Ramos (cell line): ENCODE measurements at regions not wholly inside any gene's neighbourhood (a gene's known extent, or its start where the extent isn't known, plus 50 kb on each side); places are given as distances from the start of the nearest gene placed in this dataset.

Experiments
- in situ Hi-C: fragments of 300-500 bp; cut with MboI; formaldehyde crosslinking; loops from one replicate; pipeline ENCODE4 v1.14.3; 2022; ENCODE audit warnings: low sequenced_read_pairs; ENCODE audit not compliant: unreplicated experiment

GRCh38 chr2:205937211-205937610 is 148.8 kb downstream of the INO80D start:
- in situ Hi-C loops, result no loop called here

DNA sequence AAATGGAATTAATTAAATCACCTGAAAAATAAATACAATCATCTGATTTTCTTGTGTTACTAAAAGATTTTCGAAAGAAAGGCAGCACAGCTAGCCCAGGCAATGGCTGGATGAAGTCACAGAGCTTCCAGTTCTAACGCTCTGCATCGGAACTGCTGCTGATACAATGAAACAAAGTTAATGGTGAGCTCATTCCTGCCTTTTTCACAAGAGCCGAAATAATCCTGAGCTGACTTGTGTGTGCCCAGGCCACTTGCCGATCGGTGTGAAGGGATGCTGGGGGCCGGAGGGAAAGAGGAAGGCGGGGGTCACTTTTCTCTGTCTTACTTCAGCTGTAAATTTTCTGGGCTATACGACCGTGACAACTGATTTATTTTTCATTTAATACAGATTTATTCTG is 149.5 kb downstream of the INO80D start:
- in situ Hi-C loops, result no loop called here

DNA sequence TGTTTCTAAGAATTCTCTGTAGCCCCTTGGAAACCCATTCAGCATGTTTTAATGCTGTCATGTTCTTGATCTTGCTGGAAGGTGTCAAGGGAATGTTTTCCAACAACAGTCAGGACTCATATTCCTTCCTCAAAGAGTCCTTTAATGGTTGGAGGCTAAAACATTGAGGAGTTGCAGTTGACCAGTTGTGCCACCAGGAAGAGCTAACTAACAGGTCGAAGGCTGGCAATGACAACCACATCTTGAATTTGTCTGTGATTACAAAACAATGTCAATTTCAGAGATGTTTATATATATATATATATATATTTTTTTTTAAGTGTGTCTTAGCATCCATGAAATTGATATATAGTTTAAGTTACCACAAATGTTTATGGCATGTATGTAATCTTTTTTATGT is 151.5 kb downstream of the INO80D start:
- in situ Hi-C loops, result no loop called here

DNA sequence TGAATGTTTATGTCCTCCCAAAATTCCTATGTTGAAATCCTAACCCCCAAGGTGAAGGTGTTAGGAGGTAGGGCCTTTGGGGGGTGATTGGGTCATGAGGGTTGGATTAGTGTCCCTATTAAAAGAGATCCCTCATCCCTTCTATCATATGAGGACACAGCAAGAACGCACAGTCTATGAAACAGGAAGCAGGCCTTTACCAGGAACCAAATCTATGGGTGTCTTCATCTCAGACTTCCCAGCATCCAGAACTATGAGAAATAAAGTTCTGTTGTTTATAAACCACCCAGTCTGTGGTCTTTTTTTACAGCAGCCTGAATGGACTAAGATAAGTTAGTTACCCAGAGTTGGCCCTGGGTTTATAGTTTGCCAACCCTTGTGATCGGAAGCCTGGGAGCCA is 153.1 kb downstream of the INO80D start:
- in situ Hi-C loops, result no loop called here

- in situ Hi-C loops, result no loop called here
Observed at GRCh38 chr2:205931388-205931787, 154.6 kb downstream of the INO80D start.

DNA sequence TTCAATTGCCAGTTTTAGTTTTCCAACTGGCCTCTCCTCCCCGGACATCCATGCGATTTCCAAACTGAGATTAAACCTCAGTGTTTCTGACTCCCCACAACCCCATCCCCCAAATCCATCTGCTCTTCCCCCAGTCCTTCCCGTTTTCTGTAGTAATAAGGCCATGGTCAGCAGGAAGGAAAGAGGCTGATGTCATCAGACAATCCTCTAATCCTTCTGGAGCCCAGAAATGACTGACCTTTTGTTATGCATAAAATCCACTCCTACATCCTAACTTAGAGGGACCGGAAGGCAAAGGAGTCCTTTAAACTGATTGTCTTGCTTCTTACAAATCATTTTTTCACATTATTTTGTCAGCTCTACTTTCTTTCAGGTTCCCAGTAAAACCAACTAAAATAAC is 155.8 kb downstream of the INO80D start:
- in situ Hi-C loops, result no loop called here

DNA sequence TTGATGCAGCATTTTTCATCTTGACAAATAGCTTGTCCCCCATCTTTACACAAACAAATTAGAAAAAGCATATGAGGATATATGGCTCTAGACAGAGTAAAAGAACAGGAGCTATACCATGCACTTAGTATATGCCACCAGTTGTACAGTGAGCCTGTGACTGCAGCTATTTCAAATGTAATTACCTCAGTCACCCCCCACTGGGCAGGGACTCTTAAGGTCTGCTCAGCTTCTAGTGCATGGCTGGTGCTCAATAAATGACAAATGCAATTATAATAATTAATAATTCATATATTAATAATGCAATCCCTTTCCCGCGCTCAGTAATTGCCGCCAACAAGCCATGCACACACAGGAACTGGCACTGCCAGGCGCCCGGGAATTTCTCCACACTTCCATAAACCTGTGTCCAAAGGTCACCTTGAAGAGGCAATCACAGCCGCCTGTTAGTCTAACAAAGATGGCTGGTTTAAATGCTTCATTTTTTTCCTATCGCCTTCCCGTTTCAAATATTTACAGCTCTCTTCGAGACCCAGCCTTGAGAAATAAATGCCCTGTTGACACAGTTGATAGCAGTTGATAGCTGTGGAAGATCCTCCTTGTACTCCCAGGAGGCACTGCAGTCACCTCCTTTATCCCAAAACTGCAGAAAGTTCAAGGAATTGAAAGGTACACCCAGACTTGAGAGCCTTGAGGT is 156.6 kb downstream of the INO80D start:
- in situ Hi-C loops, result no loop called here

DNA sequence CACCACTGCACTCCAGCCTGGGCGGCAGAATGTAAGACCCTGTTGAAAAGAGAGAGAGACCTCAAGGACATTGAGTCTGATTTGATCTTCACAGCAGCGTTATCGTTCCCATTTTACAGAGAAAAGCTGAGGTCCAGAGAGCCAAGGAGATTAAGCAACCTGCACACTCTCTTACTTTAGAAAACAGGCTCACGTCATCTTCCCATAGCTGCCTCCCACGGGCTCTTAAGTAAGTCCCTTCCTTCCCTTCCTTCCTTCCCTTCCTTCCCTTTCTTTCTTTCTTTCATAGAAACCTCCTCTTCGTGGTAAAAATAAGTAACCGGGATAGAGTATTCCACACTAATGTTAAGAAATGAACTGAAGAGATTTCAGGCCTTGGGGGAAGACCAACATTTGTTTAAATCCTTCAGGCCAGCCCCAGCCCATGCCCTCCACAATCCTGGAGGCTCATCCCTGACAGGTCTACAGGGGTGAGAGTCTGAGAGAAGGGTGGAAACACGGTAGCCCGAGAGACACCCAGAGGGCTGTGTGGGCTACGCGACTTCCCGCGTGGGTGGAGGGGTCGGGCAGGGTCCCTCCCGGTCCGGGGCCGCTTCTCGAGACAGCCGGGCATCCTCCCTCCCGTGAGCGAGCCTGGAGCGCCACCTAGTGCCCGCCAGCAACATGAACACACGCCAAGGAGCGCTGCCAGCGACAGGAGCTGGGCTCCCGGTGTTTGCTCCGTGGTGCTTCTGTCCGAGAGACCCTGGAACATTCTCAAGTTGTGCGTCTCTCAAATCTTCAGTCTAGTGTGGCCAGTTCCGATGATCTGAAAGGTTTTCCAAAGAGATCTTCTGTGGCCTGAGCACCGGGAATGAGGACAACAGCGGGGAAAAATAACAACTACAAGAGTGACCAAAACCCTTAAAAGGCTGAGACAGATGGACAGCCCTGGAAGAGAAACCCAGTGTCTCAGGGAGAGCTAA is 160.3 kb downstream of the INO80D start:
- in situ Hi-C loops, result no loop called here

GRCh38 chr2:205924676-205925075 is 161.3 kb downstream of the INO80D start:
- in situ Hi-C loops, result no loop called here

GRCh38 chr2:205915130-205915524 is 170.8 kb downstream of the INO80D start:
- in situ Hi-C loops, result no loop called here

DNA sequence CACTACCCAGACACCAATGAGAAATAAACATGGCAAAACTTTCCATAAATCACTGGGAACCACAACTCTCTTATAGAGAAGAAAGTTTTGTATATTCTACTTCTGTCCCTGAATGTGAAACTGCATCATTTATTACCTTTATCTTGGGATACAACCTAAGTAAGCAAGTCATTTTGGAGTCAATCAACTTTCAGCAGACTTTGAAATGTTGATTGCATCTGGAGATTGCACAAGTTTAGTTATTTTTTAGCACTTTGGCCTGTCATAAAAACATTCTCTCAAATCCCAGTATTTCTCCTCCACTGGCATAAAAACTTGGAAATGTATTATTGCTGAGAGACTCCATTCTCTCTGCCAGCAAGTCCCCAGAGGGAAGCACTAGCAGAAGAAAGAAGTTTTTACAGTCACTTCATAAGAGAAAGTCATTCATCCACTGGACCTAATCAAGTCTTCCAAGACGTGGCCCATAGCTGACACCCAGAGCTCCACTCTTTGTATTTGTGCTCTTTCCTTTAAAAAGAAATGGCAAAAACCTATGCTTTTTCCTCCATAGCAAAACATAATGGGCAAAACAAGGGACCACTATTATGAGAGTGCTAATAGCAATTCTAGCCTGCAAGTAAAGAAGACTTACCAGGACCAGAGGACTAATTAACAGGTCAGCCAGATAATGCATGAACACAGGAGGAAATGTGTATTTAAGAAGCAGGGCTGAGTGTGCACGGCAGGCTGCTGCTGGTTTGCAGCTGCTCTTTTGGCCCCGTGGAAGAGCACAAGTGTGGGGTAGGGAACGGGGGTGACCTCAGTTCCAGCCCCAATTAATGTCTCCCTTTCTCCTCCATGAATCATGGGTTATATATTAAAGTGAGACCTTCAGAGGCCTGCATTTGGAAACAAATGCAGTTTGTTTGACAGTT is 171.5 kb downstream of the INO80D start:
- in situ Hi-C loops, result no loop called here

DNA sequence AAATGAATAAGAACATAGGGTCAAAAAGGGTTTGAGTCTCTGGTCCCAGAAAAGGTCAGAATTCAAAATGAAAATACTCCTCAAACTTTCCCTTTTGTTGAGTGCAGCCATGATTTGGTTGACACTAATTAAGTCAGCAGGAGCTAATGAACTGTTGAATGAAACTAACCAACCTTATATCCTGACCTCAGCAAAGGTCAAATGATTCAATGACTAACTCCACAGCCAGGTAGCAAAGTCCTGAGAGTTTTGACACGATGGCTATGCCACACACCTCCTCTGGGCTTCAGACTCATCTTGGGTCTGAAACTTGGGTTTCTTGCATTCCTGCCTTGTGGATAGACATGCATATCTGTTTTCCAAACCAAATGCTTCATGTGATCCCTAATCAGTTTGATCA is 172.3 kb downstream of the INO80D start:
- in situ Hi-C loops, result no loop called here

DNA sequence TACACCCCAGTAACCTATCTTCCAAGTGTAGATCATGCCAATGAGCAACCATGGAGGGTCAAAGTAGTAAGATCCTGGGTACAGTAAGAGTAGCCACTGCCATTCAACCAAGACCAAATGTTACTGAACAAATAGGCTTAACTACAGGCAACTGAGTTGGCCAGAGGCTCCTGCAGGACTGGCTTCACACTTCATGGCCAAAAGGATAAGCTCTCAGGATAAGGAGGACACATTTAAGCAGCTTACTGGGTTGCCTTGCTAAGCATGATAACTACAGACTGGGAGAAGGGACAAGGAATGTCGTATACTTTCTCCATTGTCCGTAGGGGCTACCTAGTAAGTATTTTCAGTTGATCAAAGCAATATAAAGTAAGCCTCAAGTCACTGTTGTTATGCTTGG is 174.7 kb downstream of the INO80D start:
- in situ Hi-C loops, result no loop called here

DNA sequence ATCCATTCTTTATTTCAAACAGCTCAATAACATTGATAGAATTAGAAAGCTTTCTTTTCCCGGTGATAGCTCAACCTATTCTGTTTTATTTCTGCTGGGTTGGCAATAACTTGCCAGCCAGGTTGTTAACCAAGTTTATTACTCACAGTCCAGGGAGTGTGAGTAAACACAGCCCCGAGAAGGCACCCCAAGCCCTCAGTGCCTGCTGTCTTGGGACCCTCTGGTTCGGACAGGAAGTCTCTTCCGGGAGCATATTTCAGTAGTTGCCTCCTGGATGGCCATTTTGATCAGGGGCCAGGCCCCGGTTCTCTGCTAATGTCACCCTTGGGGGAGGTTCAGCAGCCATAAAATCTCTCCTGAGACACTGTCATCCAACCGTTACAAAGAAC is 176.8 kb downstream of the INO80D start:
- in situ Hi-C loops, result no loop called here

- in situ Hi-C loops, result no loop called here
Observed at GRCh38 chr2:205908212-205909183, 177.5 kb downstream of the INO80D start.

GRCh38 chr2:205906419-205906818 is 179.6 kb downstream of the INO80D start:
- in situ Hi-C loops, result no loop called here

- in situ Hi-C loops, result no loop called here
Observed at GRCh38 chr2:205905576-205905975, 180.4 kb downstream of the INO80D start.

DNA sequence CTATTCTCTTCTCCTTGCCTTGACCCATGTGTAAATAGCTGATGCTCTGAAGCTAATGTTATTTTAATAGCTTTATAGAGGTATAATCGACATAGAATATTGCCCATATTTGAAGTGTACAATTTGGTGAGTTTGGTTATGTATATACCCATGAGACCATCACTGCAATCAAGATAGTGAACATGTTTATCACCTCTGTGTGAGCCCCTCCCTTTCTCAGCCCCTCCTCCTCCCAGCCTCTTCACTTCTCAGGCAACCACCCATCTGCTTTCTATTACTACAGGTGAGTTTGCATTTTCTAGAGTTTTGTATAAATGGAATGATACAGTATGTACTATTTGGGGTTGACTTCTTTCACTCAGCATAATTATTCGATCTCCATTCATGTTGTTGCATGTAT is 181.1 kb downstream of the INO80D start:
- in situ Hi-C loops, result no loop called here

- in situ Hi-C loops, result no loop called here
Observed at GRCh38 chr2:205903549-205904129, 182.3 kb downstream of the INO80D start.
